HG03521 (cell line): ENCODE measurements at regions not wholly inside any gene's neighbourhood (a gene's known extent, or its start where the extent isn't known, plus 50 kb on each side); places are given as distances from the start of the nearest gene placed in this dataset.

Experiments
- ATAC-seq: cut with Tn5 transposase; IDR thresholded peaks from one replicate; pipeline ENCODE4 v1.9.1; 2021; ENCODE audit warnings: mild to moderate bottlenecking, moderate library complexity; ENCODE audit not compliant: unreplicated experiment

GRCh38 chr11:24298146-24298545, 198.7 kb upstream of the LUZP2 start:
- ATAC-seq: no peak

GRCh38 chr11:24311974-24312373, 184.9 kb upstream of the LUZP2 start:
- ATAC-seq: no peak

- no peak for ATAC-seq
These were observed 184.2 kb upstream of the LUZP2 start for GRCh38 chr11:24312464-24313238.

GRCh38 chr11:24321229-24321628, 175.6 kb upstream of the LUZP2 start:
- no peak for ATAC-seq

DNA sequence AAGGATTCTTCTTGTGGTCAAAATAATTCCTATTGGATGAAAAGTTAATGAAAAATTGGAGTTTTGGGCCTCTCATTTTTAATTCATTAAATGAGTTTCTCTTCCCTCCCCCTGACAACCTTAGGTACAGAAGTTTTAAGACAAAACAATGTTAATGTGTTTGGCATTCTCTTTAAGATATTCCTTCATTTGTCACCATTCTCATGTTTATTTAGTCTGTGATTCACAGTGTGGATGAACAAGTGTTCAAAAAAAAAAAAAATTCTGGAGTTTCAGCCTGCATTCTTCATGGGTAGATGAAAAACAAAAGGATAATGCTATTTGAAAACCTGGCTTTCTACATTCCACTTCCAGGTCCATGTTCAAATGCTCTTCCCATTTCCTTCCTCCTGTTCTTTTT, 172.6 kb upstream of the LUZP2 start:
- ATAC-seq: no peak

DNA sequence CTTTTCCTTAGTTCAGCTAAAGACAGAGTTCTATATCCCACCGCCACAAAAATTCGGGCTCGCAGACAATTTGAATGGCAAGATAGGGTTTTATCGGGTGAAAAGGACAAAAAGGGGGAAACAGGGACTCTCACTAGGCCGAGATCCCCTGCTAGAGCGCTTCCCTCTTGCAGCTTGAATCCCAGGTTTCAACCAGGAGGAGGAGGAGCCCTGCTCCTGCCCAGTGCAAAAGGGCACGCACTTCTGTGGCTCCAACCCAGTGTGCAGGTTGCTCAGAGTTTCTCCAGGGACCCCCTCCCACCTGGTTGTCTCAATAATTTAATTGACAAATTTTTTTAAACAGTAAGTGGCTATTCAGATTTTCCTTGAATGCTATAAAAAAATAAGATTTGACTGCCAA, 152.6 kb upstream of the LUZP2 start:
- ATAC-seq: no peak

GRCh38 chr11:24348908-24349307, 147.9 kb upstream of the LUZP2 start:
- no peak for ATAC-seq

DNA sequence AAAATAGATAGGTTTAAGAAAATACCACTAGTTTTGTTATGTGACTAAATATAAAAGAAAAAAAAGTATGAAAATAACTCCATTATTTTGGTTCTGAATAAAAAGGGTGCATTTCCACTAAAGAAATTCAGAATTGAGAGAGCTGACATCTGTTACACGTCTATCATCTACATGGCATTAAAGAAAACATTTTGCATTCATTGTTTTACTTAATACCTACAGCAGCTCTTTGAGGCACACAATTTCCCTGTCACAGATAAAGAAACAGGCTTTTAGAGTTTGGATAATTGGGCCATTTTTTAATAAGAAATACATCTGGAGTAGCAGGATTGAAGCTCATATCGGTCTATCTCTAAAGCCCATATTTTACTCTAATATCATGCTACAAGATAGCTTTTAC, 145.7 kb upstream of the LUZP2 start:
- no peak for ATAC-seq

DNA sequence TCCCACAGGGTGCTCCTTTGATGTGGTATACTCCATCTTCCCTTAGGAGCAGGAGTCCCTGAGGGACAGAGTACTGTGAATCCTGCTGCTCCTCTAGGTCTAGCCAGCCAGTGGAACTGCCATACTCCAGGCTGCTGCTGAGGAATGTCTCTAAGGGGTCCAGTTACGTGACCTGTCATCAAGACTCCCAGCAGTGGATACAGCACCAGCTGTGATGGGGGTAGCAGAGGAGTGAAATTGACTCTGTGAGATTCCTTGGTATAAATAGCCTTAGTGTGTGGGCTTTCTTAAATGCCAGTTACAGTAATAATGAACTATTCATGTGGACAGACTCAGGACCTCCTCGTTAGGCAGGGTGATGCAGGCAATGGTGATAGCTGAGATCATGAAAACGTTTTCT, 140.4 kb upstream of the LUZP2 start:
- ATAC-seq: no peak

DNA sequence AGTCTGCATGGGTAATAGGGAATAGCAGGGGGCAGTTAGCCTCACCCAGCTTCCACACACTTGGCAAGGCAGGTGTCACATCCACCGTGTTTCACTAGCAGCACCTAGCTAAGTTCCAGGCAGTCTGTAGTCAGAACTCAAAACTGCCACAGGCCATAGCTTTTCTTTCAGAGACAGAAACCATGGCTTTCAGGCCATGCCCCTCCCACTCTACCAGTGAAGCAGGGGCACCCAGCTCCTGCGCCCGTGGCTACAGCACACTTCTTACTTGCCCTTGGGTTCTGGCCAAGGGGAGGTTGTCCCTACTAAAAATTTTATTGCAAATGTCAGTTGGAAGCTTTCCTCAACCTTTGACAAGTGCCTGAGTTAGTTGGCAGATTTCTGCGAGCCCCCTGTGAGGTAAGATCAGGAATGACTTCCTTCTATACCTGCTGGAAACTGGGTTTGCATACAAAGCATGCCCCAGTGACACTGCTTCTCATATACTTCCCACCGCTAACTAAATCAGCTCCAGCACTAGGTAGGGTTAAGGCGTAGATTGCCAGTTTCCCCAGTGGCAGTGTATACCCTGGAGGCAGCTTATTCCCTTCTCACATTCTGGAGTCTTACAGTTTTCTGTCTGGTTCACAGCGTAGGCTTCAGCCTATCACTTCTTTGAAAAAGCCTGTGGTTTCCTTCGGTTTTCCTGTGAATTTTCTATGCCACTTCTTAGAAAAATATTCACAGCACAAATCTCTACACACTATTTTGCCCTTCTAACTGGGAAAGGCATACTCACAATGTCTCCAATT, 139.0 kb upstream of the LUZP2 start:
- no peak for ATAC-seq

DNA sequence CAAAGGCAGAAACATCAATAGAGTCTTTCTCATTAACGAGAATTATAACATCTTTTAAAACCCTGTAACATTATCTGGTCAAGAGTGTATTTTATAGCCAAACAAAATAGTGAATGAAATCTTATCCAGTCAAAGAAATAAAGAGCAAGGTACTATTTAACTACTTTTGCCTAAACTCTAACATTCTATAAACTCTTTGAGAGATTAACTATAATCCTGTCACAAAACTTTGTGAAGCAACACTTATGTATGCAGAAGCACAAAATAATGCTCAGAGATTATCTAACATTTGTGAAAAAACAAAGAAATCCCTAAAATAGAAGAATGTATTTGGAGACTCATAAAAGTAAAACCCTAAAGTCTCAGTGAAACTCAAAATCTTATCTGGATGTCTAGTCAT, 124.4 kb upstream of the LUZP2 start:
- ATAC-seq: no peak

DNA sequence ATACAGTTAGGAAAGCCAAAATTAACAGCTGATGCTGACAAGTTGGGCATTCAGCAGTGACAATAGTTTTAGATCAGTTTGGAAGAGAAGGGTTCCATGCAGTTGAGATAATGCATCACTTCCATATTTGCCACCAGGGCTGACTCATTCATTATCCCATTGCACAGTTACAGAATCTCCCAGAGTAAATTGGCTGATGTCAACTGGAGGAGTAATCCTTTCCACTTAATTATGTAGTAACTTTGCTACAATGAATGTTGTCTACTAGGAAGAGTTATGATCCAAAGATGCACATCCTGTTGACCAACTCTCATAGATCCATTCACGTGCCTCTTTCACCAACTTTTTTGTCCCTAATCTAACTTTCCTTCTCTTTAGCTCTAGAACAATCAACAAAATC, 123.3 kb upstream of the LUZP2 start:
- ATAC-seq: no peak

GRCh38 chr11:24375351-24375750, 121.5 kb upstream of the LUZP2 start:
- no peak for ATAC-seq

DNA sequence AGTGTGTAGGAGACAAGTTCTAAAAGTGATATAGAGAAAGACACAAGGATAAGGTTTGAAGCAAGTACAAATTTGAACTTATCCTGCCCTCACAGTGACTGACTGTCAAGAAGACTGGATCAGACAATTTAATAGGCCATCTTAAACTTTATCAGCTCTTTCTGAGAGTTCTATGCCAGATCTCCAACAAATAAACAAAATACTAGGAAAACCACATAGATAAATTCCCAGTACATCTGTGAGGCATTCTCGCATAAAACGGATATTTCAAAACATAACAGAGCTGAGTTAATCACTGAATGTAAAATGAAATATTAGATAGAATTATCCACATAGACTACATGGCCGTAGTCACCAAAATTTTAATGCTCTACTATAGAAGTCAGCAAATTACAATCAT, 120.9 kb upstream of the LUZP2 start:
- ATAC-seq: no peak

DNA sequence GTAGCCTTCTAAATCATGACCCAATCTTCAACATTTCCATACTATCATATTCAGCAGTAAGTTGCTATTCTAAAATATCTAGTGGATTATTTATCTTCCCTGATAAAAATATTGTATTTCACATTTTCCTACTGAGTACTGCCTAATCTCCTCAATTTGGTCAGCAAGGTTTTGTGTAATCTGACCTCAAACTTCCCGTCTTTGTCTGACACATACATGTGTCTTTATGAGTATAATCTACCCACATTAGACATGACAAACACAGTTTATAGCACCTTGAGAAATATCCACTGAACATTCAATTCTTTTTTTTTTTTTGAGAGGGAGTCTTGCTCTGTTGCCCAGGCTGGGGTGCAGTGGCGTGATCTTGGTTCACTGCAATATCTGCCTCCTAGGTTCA, 113.7 kb upstream of the LUZP2 start:
- no peak for ATAC-seq

DNA sequence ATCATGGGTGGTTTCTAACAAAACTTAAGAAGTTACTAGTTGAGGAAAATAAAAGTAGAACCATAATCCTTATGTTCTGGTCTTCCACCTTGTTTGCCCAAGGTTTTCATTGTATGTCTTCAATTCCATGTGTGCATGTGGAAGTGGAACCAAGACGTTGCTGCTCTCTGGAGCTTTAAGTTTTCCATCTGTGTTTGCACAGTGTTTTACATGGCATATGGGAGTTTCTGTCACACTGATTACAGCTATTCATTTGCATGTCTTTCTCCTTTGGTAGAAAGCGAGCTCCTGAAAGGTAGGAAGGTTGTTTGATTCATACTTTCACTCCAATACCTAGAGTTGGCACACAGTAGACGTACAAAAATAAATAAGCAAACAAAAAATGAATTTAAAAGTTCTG, 112.6 kb upstream of the LUZP2 start:
- ATAC-seq: no peak

DNA sequence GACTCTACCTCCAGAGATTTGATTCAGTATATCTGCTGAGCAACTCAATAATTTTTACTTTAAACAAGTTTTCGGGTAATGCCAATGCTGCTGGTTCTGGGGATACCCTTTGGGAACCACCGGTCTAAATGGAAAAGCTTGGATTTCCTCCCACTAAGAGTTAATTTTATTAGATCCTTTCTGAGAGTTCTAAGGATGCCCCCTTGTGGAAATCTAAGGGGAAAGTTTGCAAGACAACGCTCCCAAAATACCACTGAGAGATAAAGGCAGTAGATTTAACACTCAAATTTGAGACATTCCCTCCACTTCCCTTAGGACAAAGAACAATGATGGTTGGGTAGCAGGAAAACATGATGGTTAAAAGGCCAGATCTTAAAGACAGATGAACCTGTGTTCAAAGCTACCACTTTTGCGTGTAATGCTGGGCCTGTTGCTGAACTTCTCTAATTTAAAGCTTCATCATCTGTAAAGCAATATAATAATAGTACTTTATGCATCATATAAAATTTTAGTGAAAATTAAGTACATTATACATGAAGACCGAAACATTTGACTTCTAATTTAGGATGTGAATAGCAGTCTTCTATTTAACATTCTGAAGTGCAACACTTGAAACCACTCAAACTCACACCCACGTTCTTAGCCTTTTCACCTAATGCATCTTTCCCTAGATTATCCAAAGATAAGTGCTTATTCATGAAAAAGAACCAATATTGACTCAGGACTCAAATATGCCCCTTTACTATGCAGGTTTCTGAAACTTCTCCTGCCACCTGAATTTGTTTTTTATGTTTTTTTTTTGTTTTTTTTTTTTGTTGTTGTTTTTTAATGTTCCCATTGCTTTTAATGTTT, 110.1 kb upstream of the LUZP2 start:
- ATAC-seq: no peak

DNA sequence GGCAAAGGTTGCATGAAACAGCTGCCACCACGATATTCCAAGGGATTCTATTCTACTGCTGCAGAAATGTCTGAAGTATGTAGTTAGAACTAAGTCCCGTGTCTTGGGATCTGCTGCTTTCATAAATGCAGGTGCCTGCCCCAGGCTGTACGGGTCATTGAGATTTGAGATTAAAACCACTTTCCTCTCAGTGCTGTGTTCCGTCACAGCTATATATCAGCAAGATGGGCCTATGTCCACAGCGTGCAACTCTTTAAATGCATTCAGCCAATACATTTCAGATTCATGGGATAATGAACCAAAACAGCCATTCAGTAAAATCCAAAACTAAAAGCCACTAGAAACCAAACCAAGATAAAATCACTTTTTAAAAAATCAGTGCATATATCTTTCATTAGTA, 107.3 kb upstream of the LUZP2 start:
- no peak for ATAC-seq

- ATAC-seq: no peak
These were observed 106.8 kb upstream of the LUZP2 start for GRCh38 chr11:24390016-24390415.

- ATAC-seq: no peak
These were observed 106.1 kb upstream of the LUZP2 start for GRCh38 chr11:24390762-24391161.

DNA sequence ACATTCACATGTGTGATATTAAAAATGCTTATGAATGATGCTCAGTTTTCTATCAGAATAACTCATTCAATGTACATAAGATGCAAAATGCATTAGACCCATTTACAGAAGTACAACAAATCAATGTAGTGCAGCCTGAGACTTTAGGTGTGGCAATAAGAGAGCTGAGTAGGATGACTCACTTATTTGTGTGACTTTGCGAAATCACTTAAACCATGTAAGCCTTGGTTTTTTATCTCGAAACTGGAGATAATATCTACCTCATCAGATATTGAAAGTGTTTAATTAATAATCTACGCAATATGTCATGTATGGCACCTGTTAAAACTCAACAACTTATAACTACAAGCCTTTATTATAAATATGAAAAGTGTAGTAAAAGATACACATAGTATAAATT, 105.7 kb upstream of the LUZP2 start:
- ATAC-seq: no peak
